ENCODE measurements at regions not wholly inside any gene's neighbourhood (a gene's known extent, or its start where the extent isn't known, plus 50 kb on each side); places are given as distances from the start of the nearest gene placed in this dataset.

DNA sequence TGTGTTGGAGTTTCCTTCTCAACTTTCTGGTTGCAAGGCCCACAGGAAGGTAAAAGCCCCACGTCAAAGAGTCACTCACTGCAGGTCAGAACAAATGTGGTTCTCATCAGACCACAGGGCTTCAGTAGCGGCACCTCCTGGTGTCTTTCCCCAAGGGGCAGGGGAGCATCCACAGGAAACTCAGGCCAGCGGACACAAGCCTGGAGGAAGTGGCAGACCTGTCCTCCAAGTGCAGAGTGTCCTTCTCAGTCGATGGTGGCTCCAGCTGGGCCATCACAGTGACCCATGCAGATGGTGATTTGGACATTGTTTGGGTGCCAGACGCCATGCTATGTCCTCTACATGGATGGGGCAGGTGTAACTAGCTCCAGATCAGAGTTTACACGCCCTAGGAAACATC, 84.9 kb downstream of the ACKR3 start:
- no peak for DNase-seq (ENCODE audit: low spot score)

GRCh38 chr2:236656166-236656565, 86.5 kb downstream of the ACKR3 start:
- DNase-seq (ENCODE audit: low spot score) = no peak

DNA sequence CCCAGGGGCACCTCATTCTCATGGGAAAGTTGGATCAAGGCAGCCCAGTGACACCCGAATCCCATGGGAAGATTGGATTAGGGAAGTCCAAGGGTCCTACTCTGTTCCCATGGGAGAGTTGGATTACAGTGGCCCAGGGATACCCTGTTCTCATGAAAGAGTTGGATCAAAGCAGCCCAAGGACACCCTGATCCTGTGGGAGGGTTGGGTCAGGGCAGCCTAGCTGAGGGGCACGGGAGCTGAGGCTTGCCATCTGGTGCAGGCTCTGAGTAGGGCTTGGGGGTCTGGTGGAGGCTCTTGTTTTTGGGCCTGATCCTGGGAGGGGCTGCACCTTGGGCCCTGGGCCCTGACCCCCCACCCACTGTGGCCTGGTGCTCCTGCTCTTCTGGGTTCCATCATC, 87.1 kb downstream of the ACKR3 start:
- DNase-seq (ENCODE audit: low spot score) = no peak

DNA sequence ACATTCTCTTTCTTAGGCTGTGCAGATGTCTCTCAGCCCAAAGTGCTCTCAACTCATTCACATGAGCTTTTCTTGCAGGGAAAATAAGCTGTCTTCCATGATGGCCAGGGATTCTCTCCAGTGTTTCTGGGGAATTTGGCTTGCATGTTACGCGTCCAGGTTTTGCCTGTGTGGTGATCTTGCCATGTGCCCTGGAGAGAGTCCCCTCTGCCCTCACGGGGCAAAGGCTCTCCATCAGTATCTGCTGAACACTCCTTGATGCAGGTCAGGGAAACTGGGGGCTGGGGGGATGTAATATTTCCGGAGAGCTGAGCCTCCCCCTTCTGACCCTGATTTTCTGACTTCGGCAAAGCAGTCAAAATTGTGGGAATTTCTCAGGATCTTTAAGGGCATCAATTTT, 87.6 kb downstream of the ACKR3 start:
- no peak for DNase-seq (ENCODE audit: low spot score)

- no peak for DNase-seq (ENCODE audit: low spot score)
These were observed 88.2 kb downstream of the ACKR3 start for GRCh38 chr2:236657801-236658200.

DNA sequence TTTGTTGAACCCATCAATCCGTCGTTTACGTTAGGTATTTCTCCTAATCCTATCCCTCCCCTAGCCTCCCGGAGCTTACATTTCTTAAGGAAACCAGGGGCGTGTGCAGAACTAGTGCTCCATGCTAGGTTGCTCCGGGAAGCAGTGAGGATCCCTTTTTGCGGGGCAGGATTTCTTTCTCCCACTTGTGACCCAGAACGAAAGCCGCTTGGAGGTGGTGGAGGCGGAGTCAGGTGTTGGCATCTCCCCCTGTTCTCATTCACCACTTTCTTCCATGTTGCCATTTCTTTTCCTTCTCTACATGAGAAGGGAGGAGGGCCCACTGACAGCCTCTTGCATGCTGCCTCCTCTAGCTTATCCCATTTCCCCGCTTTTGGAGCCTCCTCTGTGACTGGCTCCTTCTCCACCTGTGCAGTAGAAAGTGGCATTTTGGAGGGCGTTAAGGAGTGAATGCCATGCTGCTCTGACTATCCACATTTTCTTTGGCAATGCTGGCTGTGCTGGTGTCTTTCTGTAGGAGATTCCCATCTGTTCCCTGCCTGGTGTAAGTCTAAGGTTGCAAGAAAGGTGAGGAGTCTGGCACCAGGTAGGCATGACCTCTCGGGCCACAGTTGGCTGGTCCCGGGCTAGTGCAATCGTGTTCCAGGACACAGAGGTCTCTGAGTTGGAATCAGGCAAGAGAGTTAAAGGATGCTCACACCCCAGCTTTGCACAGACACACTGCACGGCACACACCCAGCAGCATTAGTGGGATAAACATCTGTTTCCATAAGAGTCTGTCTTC, 89.5 kb downstream of the ACKR3 start:
- DNase-seq (ENCODE audit: low spot score) = no peak

DNA sequence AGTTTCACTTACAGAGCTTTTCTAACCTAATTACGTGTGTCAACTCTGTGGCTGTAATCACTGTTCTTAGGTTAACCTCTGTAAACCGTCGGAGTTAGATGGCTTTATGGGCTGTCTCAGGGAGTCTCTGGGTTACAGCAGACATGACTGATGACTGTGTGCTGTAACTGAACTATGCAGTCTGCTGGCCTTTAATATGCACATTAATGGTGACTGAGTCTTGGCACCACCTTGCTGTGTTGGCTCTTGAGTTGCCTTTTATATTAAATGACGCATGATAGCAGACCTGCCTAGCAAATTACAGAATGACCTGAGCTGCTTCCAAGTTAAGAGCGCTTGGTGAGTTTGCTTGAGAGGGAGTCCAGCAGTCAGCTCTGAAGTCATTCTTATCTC, 90.1 kb downstream of the ACKR3 start:
- peak; percentile 81 for DNase-seq (ENCODE audit: low spot score)

GRCh38 chr2:236661061-236661761, 91.6 kb downstream of the ACKR3 start:
- DNase-seq (ENCODE audit: low spot score) = peak; percentile 41

DNA sequence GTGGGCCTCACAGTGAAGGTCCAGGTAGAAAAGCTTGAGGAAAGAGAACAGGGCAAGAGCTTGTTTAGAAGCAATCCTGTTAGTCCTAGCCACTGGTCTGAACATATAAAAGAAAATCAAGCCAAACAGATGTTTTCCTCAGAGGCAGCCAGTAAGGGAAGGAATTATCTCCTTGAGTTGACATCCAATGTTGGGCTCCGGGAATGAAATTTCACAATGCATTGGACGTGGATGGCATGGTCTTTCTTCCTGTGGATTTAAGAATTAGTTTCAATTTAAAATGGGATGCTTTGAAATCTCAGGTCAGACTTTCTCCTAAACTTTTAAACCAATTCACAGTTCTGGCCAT, 92.1 kb downstream of the ACKR3 start:
- DNase-seq (ENCODE audit: low spot score) = peak; percentile 66

DNA sequence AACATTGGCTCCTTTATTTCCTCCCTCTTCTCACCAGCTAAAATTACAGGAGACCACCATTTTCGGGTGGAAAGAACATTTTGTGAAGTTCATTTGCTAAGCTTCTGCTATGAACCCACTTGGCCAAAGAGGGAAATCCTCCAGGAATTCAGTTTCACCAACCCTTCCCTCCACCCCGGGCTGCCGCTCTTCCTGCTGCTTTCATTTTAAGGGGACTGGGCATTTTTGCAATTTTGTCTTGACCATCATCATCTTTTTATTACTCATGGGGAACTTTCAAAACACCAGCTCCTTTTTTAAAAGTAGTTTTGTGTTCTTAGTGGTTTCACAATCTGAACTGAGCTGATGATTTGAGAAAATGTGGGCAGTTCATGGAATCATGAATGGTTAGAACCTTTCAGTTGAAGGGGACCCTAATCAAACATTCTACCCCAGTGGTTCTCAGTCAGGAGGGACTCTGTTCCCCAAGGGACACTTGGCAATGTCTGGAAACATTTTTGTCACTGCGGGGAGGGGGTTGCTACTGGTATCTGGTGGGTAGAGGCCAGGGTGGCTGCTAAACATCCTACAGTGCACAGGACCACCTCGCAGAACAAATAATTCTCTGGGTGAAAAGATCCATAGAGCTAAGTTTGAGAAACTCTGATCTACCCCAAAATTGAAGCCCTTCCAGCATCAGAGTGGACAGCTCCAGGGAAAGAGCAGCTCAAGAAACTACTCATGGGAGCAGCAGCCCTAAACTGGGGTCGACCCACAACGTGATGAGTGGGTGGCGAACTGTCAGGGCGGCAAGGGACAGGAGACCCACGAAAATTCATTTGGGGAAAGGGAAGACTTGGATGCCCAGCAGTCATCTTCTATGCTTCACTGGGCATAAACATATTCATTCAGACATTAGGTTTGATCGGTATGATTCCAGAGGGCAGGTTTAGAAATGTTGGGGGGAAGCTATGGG, 92.9 kb downstream of the ACKR3 start:
- DNase-seq (ENCODE audit: low spot score) = no peak

DNA sequence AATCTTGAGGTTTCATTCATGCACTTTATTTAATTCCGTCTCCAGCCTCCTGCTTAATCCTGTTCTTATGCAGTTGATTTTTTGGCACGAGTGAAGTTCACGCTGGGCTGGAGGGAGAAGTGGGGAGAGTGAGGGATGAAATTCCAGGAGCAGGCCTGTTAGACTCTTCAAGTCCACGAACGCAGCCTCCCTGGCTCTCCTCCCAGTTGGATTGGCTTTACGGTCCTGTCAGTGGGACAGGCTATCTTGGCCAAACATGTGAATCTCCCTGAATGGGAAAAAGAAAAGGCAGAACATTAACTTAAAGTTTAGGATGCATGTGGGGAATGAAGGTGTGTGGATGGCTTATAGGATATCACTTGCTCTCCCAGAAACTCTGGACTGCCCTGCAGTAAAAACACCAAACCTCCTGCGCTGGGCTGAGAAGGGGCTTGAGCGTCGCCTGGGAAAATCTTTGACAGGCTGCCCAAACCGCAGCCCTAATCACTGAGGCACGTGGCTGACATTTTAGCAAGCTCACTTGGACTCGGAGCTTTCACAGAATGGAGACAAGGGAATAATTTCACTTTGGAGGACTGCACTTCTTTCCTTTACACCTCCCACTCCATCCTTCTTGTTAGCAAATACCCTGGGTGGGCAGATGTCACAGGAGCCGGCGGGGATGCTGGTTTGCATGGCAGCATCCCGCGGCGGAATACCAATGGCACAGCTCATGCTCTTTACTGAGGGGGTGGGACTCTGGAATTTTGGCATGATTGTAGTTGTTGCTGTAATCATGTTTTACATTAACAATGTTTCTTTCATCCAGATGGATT, 93.9 kb downstream of the ACKR3 start:
- peak; percentile 94 for DNase-seq (ENCODE audit: low spot score)

DNA sequence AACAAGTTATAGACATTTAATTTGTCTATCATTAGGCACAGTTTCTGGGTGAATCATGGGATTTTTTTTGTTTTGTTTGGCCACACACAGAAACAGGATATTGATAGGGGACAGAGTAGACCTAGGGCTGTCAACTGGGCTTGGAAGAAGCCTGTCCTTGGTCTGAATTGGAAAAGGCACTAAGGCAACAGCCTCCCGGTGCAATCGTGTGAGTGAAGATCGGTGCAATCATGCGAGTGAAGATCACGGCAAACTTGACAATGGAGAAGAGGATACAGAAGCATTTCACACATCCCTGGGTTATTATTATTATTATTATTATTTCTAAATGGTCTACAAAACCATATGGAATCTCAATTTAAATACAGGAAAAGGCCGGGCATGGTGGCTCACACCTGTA, 94.5 kb downstream of the ACKR3 start:
- DNase-seq (ENCODE audit: low spot score) = no peak

- no peak for DNase-seq (ENCODE audit: low spot score)
These were observed 95.5 kb downstream of the ACKR3 start for GRCh38 chr2:236665101-236665500.

DNA sequence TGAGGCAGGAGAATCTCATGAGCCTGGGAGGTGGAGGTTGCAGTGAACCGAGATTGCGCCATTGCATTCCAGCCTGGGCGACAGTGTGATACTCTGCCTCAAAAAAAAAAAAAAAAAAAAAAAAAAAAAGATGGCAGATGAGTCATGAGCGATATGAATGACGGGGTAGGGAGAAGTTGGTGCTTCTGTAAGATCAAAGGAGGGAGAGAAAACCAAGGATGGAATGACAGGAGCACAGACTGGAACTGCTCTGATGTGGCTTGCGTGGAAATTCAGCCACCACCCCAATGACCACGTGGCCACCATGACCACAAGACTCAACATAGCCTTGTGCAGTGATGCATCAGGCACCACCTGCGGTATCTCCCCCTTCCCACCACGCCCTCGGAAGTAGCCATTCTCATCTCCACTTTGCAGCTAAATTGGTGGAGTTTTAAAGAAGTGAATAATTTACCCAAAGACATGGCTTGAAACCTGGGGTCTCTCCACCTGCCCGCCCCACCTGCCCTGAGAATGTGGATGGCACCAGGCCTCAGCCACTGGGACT, 96.0 kb downstream of the ACKR3 start:
- DNase-seq (ENCODE audit: low spot score) = no peak

- DNase-seq (ENCODE audit: low spot score) = no peak
These were observed 97.1 kb downstream of the ACKR3 start for GRCh38 chr2:236666646-236667204.

DNA sequence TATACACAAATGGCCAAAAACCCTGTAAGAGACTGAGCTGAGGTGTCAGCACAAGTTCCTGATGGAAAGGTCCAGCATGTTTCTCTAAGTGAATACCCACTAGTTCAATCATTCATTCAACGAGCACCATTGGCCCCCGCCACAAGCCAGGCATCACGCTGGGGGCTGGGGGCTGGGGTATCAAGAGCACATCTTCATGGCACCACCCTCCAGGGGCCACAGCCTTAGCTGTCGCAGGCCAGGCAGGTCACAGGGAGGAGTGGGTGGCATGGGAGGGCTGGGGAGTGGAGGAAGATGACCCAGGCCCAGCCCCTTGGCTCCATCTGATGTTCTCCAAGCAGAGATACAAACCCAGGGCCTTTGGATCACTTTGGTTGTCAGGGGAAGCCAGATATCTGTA, 97.9 kb downstream of the ACKR3 start:
- DNase-seq (ENCODE audit: low spot score) = no peak

DNA sequence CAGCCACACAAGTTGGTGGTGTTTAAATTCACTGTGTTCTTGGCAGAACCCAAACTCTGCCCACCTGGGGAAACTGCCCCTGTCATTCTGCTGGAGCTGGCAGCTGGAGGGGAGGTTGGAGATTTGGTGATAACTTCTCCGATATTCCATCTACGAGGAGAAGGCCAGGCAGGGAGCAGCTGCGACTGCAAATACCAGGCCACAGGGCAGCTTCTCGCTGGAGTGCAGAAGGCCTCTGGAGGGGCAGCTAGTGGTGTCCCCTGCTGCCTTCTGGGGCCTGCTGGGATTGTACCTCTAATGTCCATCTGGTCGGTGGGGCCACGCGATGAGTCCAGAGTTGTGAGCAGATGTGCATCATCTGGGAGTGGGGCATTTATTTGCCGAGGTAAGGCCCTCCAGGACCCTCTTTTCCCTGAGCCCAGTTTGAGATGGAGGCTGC, 98.9 kb downstream of the ACKR3 start:
- DNase-seq (ENCODE audit: low spot score) = no peak

- DNase-seq (ENCODE audit: low spot score) = no peak
These were observed 100.6 kb downstream of the ACKR3 start for GRCh38 chr2:236670235-236670620.

GRCh38 chr2:236671896-236672562, 102.4 kb downstream of the ACKR3 start:
- no peak for DNase-seq (ENCODE audit: low spot score)

- no peak for DNase-seq (ENCODE audit: low spot score)
These were observed 103.0 kb downstream of the ACKR3 start for GRCh38 chr2:236672606-236673005.

Data from umbilical cord (tissue), 1 donor.